Thyroid gland (tissue), 4 donors: ENCODE measurements at regions not wholly inside any gene's neighbourhood (a gene's known extent, or its start where the extent isn't known, plus 50 kb on each side); places are given as distances from the start of the nearest gene placed in this dataset.

ENCODE experiments used
- DNase-seq, 2 donors: peaks; one replicate each; pipeline ENCODE4 v3.0.0-alpha.2; 2019
- H3K27ac ChIP-seq, 3 donors: fragments of 200-600 bp; sonication (generic); 1 replicate in 2 of 3; 2 replicates in 1 of 3; pipeline ENCODE4 v1.5.1; 2016 to 2019; ENCODE audit warnings: mild to moderate bottlenecking in 1 of 3, moderate library complexity in 1 of 3
- H3K27me3 ChIP-seq: fragments of 200-600 bp; sonication (generic); one replicate; pipeline ENCODE4 v1.5.1; 2019
- H3K36me3 ChIP-seq, 2 donors: fragments of 200-600 bp; sonication (generic); one replicate each; pipeline ENCODE4 v1.5.1; 2016 to 2019
- H3K4me1 ChIP-seq, 2 donors: fragments of 200-600 bp; sonication (generic); one replicate each; pipeline ENCODE4 v1.5.1; 2017 to 2019
- H3K4me3 ChIP-seq, 3 donors: fragments of 200-600 bp; sonication (generic); replicated peaks in 1 of 3; 1 replicate in 2 of 3; 2 replicates in 1 of 3; pipeline ENCODE4 v1.5.1; 2016; ENCODE audit warnings: mild to moderate bottlenecking in 1 of 3
- H3K9me3 ChIP-seq: fragments of 200-600 bp; sonication (generic); one replicate; pipeline ENCODE4 v1.5.1; 2017
- CTCF ChIP-seq, 6 experiments: fragments of 200-600 bp in 3 of 6; fragments of 450-650 bp in 3 of 6; sonication (generic) in 3 of 6; IDR thresholded peaks; one replicate each; pipeline ENCODE4 v1.5.1; 2016 to 2019; ENCODE audit warnings: antibody characterized with exemption in 6 of 6, mild to moderate bottlenecking in 2 of 6, inconsistent platforms in 1 of 6, moderate library complexity in 1 of 6
- POLR2A ChIP-seq, 2 donors: fragments of 450-650 bp; IDR thresholded peaks; one replicate each; pipeline ENCODE4 v1.6.1; 2017; ENCODE audit warnings: antibody characterized with exemption in 2 of 2, mild to moderate bottlenecking in 2 of 2, moderate library complexity in 1 of 2
- WGBS, 2 donors: methylation state at CpG; one replicate each; pipeline ENCODE4 v1.1.5; 2017; 5-methylcytosine and 5-hydroxymethylcytosine counted together
- intact Hi-C: fragments of 100-400 bp; cut with DNase I; formaldehyde crosslinking; loops from one replicate; pipeline ENCODE4 v1.15.1; 2023

GRCh38 chr5:44626846-44627245, 181.9 kb upstream of the MRPS30 start:
- TF ChIP-seq POLR2A (IDR thresholded peaks at IDR 0.05), result no peak
- no peak for TF ChIP-seq CTCF (IDR thresholded peaks at IDR 0.05)
- Histone ChIP-seq H3K4me1 (no peaks in the 10 kb centered on the region), H3K9me3 (no peaks in the 10 kb centered on the region), H3K36me3 (no peaks in the 10 kb centered on the region), H3K27me3 (no peaks in the 10 kb centered on the region), H3K4me3 (no peak overlapping the region), H3K27ac (no peak overlapping the region)
- DNase-seq, result no peak
- intact Hi-C loops, result no loop called here

- WGBS, 2 donors, result 80 to 83% methylated on average over 4 of the region's 4 CpGs
- TF ChIP-seq CTCF (IDR thresholded peaks at IDR 0.05), result no peak
- no peak for TF ChIP-seq POLR2A (IDR thresholded peaks at IDR 0.05)
- H3K27ac ChIP-seq, result no peak overlapping the region
- H3K9me3 ChIP-seq, result no peaks in the 10 kb centered on the region
- intact Hi-C loops, result no loop called here
- no peaks in the 10 kb centered on the region for H3K27me3 ChIP-seq
- H3K4me1 ChIP-seq, result no peaks in the 10 kb centered on the region
- no peaks in the 10 kb centered on the region for H3K36me3 ChIP-seq
- no peak for DNase-seq
- no peak overlapping the region for H3K4me3 ChIP-seq
Measured at GRCh38 chr5:44622331-44622730, 186.4 kb upstream of the MRPS30 start.

- TF ChIP-seq POLR2A (IDR thresholded peaks at IDR 0.05), result no peak
- TF ChIP-seq CTCF (IDR thresholded peaks at IDR 0.05), result no peak
Measured at GRCh38 chr5:44619875-44620610, 188.7 kb upstream of the MRPS30 start.

GRCh38 chr5:44614845-44615244, 193.9 kb upstream of the MRPS30 start:
- H3K27ac ChIP-seq, result no peak overlapping the region
- H3K27me3 ChIP-seq, result no peaks in the 10 kb centered on the region
- intact Hi-C loops, result no loop called here
- H3K9me3 ChIP-seq, result no peaks in the 10 kb centered on the region
- no peaks in the 10 kb centered on the region for H3K4me1 ChIP-seq
- 90% methylated on average over 2 of the region's 2 CpGs for WGBS, 2 donors
- H3K4me3 ChIP-seq, result no peak overlapping the region
- H3K36me3 ChIP-seq, result no peaks in the 10 kb centered on the region
- no peak for TF ChIP-seq POLR2A (IDR thresholded peaks at IDR 0.05)
- no peak for TF ChIP-seq CTCF (IDR thresholded peaks at IDR 0.05)
- no peak for DNase-seq

More at GRCh38 chr5:44619875-44620610, 188.7 kb upstream of the MRPS30 start:
- intact Hi-C loops, result no loop called here
- 88 to 89% methylated on average over 3 of the region's 3 CpGs for WGBS, 2 donors
- H3K27me3 ChIP-seq, result no peaks in the 10 kb centered on the region
- no peaks in the 10 kb centered on the region for H3K36me3 ChIP-seq
- H3K4me3 ChIP-seq, result no peak overlapping the region
- H3K27ac ChIP-seq, result no peak overlapping the region
- H3K4me1 ChIP-seq, result no peaks in the 10 kb centered on the region
- no peaks in the 10 kb centered on the region for H3K9me3 ChIP-seq
- no peak for DNase-seq

GRCh38 chr5:44613936-44614335, 194.8 kb upstream of the MRPS30 start:
- Histone ChIP-seq H3K4me3 (no peak overlapping the region), H3K9me3 (no peaks in the 10 kb centered on the region), H3K27ac (no peak overlapping the region), H3K36me3 (no peaks in the 10 kb centered on the region), H3K4me1 (no peaks in the 10 kb centered on the region), H3K27me3 (no peaks in the 10 kb centered on the region)
- no peak for DNase-seq
- 78 to 90% methylated on average over 1 of the region's 1 CpG for WGBS, 2 donors
- TF ChIP-seq CTCF (IDR thresholded peaks at IDR 0.05) (no peak), POLR2A (IDR thresholded peaks at IDR 0.05) (no peak)
- intact Hi-C loops, result no loop called here
